Right lobe of liver (tissue), 6 donors: ENCODE measurements at regions not wholly inside any gene's neighbourhood (a gene's known extent, or its start where the extent isn't known, plus 50 kb on each side); places are given as distances from the start of the nearest gene placed in this dataset.

Experiments
- ATAC-seq, 4 donors: fragments of 200-7000 bp; cut with Tn5 transposase; one replicate each; pipeline ENCODE4 v1.9.1; 2020; ENCODE audit warnings: mild to moderate bottlenecking in 4 of 4, moderate library complexity in 4 of 4
- DNase-seq, 3 donors: peaks; one replicate each; pipeline ENCODE4 v3.0.0-alpha.2; 2020
- H3K27ac ChIP-seq, 3 donors: fragments of 200-600 bp; one replicate each; pipeline ENCODE4 v1.8.0; 2022
- H3K27me3 ChIP-seq, 2 donors: fragments of 200-600 bp; one replicate each; pipeline ENCODE4 v1.8.0; 2022
- H3K36me3 ChIP-seq, 4 donors: fragments of 200-600 bp; sonication (generic) in 1 of 4; one replicate each; pipeline versions ENCODE4 v1.5.1 to v1.8.0; 2017 to 2022; ENCODE audit warnings: control low read depth in 1 of 4
- H3K4me1 ChIP-seq, 4 donors: fragments of 200-600 bp; sonication (generic) in 1 of 4; one replicate each; pipeline versions ENCODE4 v1.5.1 to v1.8.0; 2017 to 2022; ENCODE audit warnings: control low read depth in 1 of 4
- H3K4me3 ChIP-seq, 3 donors: fragments of 200-600 bp; one replicate each; pipeline ENCODE4 v1.8.0; 2022
- H3K9me3 ChIP-seq, 4 donors: fragments of 200-600 bp; sonication (generic) in 1 of 4; one replicate each; pipeline versions ENCODE4 v1.5.1 to v1.8.0; 2017 to 2022; ENCODE audit warnings: control low read depth in 1 of 4
- CTCF ChIP-seq, 4 donors: fragments of 200-600 bp in 3 of 4; fragments of 450-650 bp in 1 of 4; IDR thresholded peaks; one replicate each; pipeline versions ENCODE4 v1.5.1 to v1.8.0; 2016 to 2022; ENCODE audit warnings: antibody characterized with exemption in 4 of 4, mild to moderate bottlenecking in 2 of 4
- POLR2A ChIP-seq: fragments of 450-650 bp; IDR thresholded peaks from one replicate; pipeline ENCODE4 v1.6.1; 2017; ENCODE audit warnings: antibody characterized with exemption, mild to moderate bottlenecking
- WGBS: methylation state at CpG from one replicate; pipeline ENCODE4 v1.1.6; 2018; ENCODE audit warnings: low coverage, low lambda C conversion rate; ENCODE audit not compliant: insufficient coverage; ENCODE audit errors: missing lambda C conversion rate; 5-methylcytosine and 5-hydroxymethylcytosine counted together
- intact Hi-C, 2 donors: fragments of 100-400 bp; cut with DNase I; formaldehyde crosslinking; loops; one replicate each; pipeline versions ENCODE4 v1.11.2 to v1.14.1; 2022
- donor health status: DM: no; HTN: yes; CAD: no.
- donor health status: DM: no; HTN: no; CAD: no.
- donor health status: DM: no; HTN: no; CAD: no.
- donor health status: DM: no; HTN: yes; CAD: no.
- donor health status: DM: no; HTN: yes; CAD: no.

GRCh38 chr2:58965602-58966001 is 724.5 kb upstream of the FANCL start:
- peak overlapping the region in 1 of 3 donors; percentile 20 for H3K27ac ChIP-seq
- intact Hi-C loops: no loop called here
- peak; percentile 76 to 87 (median 83) for ATAC-seq
- H3K4me3 ChIP-seq: no peak overlapping the region
- no peaks in the 10 kb centered on the region for H3K9me3 ChIP-seq
- H3K36me3 ChIP-seq: no peaks in the 10 kb centered on the region
- WGBS: 28% methylated on average over 2 of the region's 2 CpGs
- TF ChIP-seq POLR2A (no peak), CTCF (IDR thresholded peaks at IDR 0.05) (no peak)
- H3K4me1 ChIP-seq: peaks cover 0 to 11% (median 5%) of the 10 kb centered on the region in 4 donors
- H3K27me3 ChIP-seq: no peaks in the 10 kb centered on the region
- DNase-seq: no peak

GRCh38 chr2:58959996-58960395 is 718.9 kb upstream of the FANCL start:
- ATAC-seq: no peak
- TF ChIP-seq POLR2A (no peak), CTCF (IDR thresholded peaks at IDR 0.05) (no peak)
- peaks cover 0 to 6% (median under 1%) of the 10 kb centered on the region in 4 donors for H3K4me1 ChIP-seq
- no peak overlapping the region for H3K27ac ChIP-seq
- no peaks in the 10 kb centered on the region for H3K27me3 ChIP-seq
- DNase-seq: no peak
- H3K9me3 ChIP-seq: no peaks in the 10 kb centered on the region
- H3K4me3 ChIP-seq: no peak overlapping the region
- 63% methylated on average over 8 of the region's 8 CpGs for WGBS
- no peaks in the 10 kb centered on the region for H3K36me3 ChIP-seq
- intact Hi-C loops: no loop called here

- H3K36me3 ChIP-seq: no peaks in the 10 kb centered on the region
- no peak overlapping the region for H3K27ac ChIP-seq
- no peaks in the 10 kb centered on the region for H3K9me3 ChIP-seq
- DNase-seq (no peak), ATAC-seq (peak in 1 of 4 donors; percentile 20)
- H3K4me1 ChIP-seq: no peaks in the 10 kb centered on the region
- no peak for TF ChIP-seq CTCF (IDR thresholded peaks at IDR 0.05)
- TF ChIP-seq POLR2A: no peak
- no peaks in the 10 kb centered on the region for H3K27me3 ChIP-seq
- no peak overlapping the region for H3K4me3 ChIP-seq
- intact Hi-C loops: no loop called here
- WGBS: 56% methylated on average over 4 of the region's 4 CpGs
Measured at GRCh38 chr2:58957188-58957840, 716.2 kb upstream of the FANCL start.

GRCh38 chr2:58954880-58955385 is 713.8 kb upstream of the FANCL start:
- no peak overlapping the region for H3K27ac ChIP-seq
- WGBS: 42% methylated on average over 8 of the region's 11 CpGs
- no peak for TF ChIP-seq CTCF (IDR thresholded peaks at IDR 0.05)
- no peak for TF ChIP-seq POLR2A
- H3K27me3 ChIP-seq: no peaks in the 10 kb centered on the region
- no peaks in the 10 kb centered on the region for H3K4me1 ChIP-seq
- H3K4me3 ChIP-seq: no peak overlapping the region
- intact Hi-C loops: no loop called here
- ATAC-seq: no peak
- H3K9me3 ChIP-seq: no peaks in the 10 kb centered on the region
- no peaks in the 10 kb centered on the region for H3K36me3 ChIP-seq
- DNase-seq: no peak
